Neural progenitor cell (in vitro differentiated cells): ENCODE measurements at regions not wholly inside any gene's neighbourhood (a gene's known extent, or its start where the extent isn't known, plus 50 kb on each side); places are given as distances from the start of the nearest gene placed in this dataset.

ENCODE experiments used
- EZH2 ChIP-seq: fragments of 200-600 bp; sonication (generic); IDR thresholded peaks from 2 replicates; pipeline ENCODE4 v1.6.1; 2017; ENCODE audit warnings: antibody characterized with exemption, mild to moderate bottlenecking, moderate library complexity
- EZH2phosphoT487 ChIP-seq: fragments of 200-600 bp; sonication (generic); IDR thresholded peaks from 2 replicates; pipeline ENCODE4 v1.6.1; 2017; ENCODE audit warnings: antibody characterized with exemption
- TF ChIP-seq, protein P1 (sequence below): fragments of 200-600 bp; sonication (generic); IDR thresholded peaks from 2 replicates; pipeline ENCODE4 v1.5.1; 2017; ENCODE audit warnings: antibody characterized with exemption, mild to moderate bottlenecking

DNA sequence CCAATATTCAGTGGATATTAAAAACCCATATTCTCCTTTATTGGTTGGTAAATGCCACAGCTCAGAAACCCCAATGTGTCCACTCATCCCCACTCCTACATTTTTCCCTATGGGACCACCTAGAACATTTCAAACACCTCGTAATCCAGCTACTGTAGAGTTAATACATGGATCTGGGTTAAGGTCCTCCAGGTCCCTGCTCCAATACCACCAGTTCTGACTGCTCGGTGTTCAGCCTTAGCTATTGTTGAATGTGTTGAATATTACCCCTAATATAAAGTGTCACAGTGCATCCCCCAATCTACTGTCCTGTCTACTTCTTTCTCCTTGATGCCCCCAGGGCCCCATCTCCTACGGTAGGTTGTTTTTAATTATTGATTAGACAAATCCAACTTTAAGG lies 231.5 kb downstream of the PCSK1 start:
- TF ChIP-seq, protein P1, sequence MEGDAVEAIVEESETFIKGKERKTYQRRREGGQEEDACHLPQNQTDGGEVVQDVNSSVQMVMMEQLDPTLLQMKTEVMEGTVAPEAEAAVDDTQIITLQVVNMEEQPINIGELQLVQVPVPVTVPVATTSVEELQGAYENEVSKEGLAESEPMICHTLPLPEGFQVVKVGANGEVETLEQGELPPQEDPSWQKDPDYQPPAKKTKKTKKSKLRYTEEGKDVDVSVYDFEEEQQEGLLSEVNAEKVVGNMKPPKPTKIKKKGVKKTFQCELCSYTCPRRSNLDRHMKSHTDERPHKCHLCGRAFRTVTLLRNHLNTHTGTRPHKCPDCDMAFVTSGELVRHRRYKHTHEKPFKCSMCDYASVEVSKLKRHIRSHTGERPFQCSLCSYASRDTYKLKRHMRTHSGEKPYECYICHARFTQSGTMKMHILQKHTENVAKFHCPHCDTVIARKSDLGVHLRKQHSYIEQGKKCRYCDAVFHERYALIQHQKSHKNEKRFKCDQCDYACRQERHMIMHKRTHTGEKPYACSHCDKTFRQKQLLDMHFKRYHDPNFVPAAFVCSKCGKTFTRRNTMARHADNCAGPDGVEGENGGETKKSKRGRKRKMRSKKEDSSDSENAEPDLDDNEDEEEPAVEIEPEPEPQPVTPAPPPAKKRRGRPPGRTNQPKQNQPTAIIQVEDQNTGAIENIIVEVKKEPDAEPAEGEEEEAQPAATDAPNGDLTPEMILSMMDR: no peak
- no peak for TF ChIP-seq EZH2
- TF ChIP-seq EZH2phosphoT487: no peak
